ENCODE measurements at regions not wholly inside any gene's neighbourhood (a gene's known extent, or its start where the extent isn't known, plus 50 kb on each side); places are given as distances from the start of the nearest gene placed in this dataset.
"Not testable (repeated sequence)": the region's sequence is repeated elsewhere in the genome, so short reads cannot be mapped to it uniquely, and the experiment has no call there.

GRCh38 chr12:131455218-131455506, 255.7 kb upstream of the SFSWAP start:
- no peak for DNase-seq (ENCODE audit: low read depth in 2 of 2)

- no peak for DNase-seq (ENCODE audit: low read depth in 2 of 2)
These were observed 255.2 kb upstream of the SFSWAP start for GRCh38 chr12:131455581-131456110.

- DNase-seq (ENCODE audit: low read depth in 2 of 2): no peak
These were observed 254.4 kb upstream of the SFSWAP start for GRCh38 chr12:131456301-131457027.

- DNase-seq (ENCODE audit: low read depth in 2 of 2): no peak
These were observed 253.9 kb upstream of the SFSWAP start for GRCh38 chr12:131457028-131457310.

- no peak for DNase-seq (ENCODE audit: low read depth in 2 of 2)
These were observed 253.4 kb upstream of the SFSWAP start for GRCh38 chr12:131457331-131458047.

- DNase-seq (ENCODE audit: low read depth in 2 of 2): no peak
These were observed 252.9 kb upstream of the SFSWAP start for GRCh38 chr12:131458048-131458374.

GRCh38 chr12:131458931-131459772, 251.7 kb upstream of the SFSWAP start:
- no peak for DNase-seq (ENCODE audit: low read depth in 2 of 2)

GRCh38 chr12:131459773-131460365, 251.0 kb upstream of the SFSWAP start:
- DNase-seq (ENCODE audit: low read depth in 2 of 2): no peak

- DNase-seq (ENCODE audit: low read depth in 2 of 2): no peak
These were observed 250.4 kb upstream of the SFSWAP start for GRCh38 chr12:131460520-131460919.

- DNase-seq (ENCODE audit: low read depth in 2 of 2): no peak
These were observed 249.8 kb upstream of the SFSWAP start for GRCh38 chr12:131461096-131461495.

- no peak for DNase-seq (ENCODE audit: low read depth in 2 of 2)
These were observed 247.7 kb upstream of the SFSWAP start for GRCh38 chr12:131463174-131463573.

GRCh38 chr12:131464081-131464480, 246.8 kb upstream of the SFSWAP start:
- DNase-seq (ENCODE audit: low read depth in 2 of 2): no peak

GRCh38 chr12:131466306-131466705, 244.6 kb upstream of the SFSWAP start:
- no peak for DNase-seq (ENCODE audit: low read depth in 2 of 2)

GRCh38 chr12:131466932-131467331, 244.0 kb upstream of the SFSWAP start:
- DNase-seq (ENCODE audit: low read depth in 2 of 2): no peak

- no peak for DNase-seq (ENCODE audit: low read depth in 2 of 2)
These were observed 242.7 kb upstream of the SFSWAP start for GRCh38 chr12:131468206-131468605.

- not testable (repeated sequence) for DNase-seq (ENCODE audit: low read depth in 2 of 2)
These were observed 240.9 kb upstream of the SFSWAP start for GRCh38 chr12:131469945-131470344.

- no peak for DNase-seq (ENCODE audit: low read depth in 2 of 2)
These were observed 239.5 kb upstream of the SFSWAP start for GRCh38 chr12:131471271-131471905.

- no peak for DNase-seq (ENCODE audit: low read depth in 2 of 2)
These were observed 238.8 kb upstream of the SFSWAP start for GRCh38 chr12:131471946-131472732.

- no peak for DNase-seq (ENCODE audit: low read depth in 2 of 2)
These were observed 237.6 kb upstream of the SFSWAP start for GRCh38 chr12:131473261-131473660.

- DNase-seq (ENCODE audit: low read depth in 2 of 2): no peak
These were observed 236.9 kb upstream of the SFSWAP start for GRCh38 chr12:131473741-131474709.

Data from stimulated activated CD4-positive, alpha-beta T cell treated with anti-CD3 and anti-CD28 coated beads, Interleukin-12 subunit alpha, Interleukin-12 subunit beta, amount 100 ng/mL, for 24 hours (primary cell).